ENCODE measurements at regions not wholly inside any gene's neighbourhood (a gene's known extent, or its start where the extent isn't known, plus 50 kb on each side); places are given as distances from the start of the nearest gene placed in this dataset.
A peak's percentile ranks its signal among the peaks of the same experiment; 100 is the strongest.
"Not testable (repeated sequence)": the region's sequence is repeated elsewhere in the genome, so short reads cannot be mapped to it uniquely, and the experiment has no call there.

- no peak for DNase-seq (ENCODE audit: low read depth in 2 of 2)
These were observed 196.3 kb downstream of the DCDC2C start for GRCh38 chr2:3899536-3900155.

DNA sequence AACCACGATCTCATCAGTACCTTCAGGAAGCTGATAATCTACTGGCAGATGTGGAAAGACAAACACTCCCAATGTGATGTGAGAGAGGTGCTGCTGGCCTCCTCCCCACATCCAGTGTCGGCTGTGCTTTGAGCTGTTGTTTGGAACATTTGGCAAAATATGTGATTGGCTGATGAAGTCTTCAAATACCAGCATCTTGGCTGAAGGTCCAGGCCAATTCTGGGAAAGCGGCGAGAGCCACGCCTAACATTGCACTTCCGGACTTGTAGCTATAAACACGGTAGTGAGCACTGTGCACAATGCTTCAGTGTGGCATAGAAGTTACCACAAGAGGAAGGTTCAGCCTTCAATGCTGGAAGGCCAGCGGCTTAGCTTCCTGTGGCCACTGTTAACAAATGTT lies 198.8 kb downstream of the DCDC2C start:
- DNase-seq (ENCODE audit: low read depth in 2 of 2) = peak in 1 of 2 donors; percentile 4

DNA sequence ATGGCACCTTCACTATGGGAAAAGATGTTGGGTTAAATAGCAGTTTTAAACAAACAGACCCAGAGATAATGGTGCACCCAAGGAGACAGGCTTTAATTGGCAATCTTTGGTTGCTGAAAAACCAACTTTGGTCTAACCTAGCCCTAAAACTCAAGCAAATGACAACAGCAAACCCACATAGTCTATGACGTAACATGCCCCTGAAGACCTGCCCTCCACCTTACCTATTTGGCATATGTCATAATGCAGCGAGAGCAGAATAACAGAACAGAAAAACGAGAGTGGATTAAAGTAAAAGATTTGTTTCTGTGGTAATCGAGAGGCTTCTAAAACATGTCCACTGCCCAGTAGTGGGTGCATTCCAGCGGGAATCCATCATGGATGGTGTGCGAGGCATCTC lies 200.7 kb downstream of the DCDC2C start:
- no peak for DNase-seq (ENCODE audit: low read depth in 2 of 2)

- DNase-seq (ENCODE audit: low read depth in 2 of 2) = not testable (repeated sequence)
These were observed 205.1 kb downstream of the DCDC2C start for GRCh38 chr2:3908498-3908897.

- no peak for DNase-seq (ENCODE audit: low read depth in 2 of 2)
These were observed 208.6 kb downstream of the DCDC2C start for GRCh38 chr2:3911882-3912455.

DNA sequence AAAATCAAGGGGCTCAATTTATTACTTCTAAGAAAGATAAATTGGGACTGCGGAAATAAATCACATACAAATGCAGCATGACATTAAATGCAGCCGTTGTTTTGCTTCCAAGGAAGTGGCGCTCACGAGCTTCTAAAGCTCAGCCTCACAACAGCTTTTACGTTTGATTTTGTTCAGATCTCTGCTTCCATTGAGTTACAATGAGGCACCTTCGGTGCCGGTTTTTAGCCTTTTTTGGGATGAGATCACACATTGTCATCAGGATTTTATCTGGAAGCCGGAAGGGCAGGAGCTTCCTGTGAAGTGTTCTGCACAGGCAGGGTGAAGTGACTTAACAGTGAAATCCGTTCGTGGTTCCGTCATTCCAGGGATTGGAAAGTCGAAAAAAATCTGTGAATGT lies 209.8 kb downstream of the DCDC2C start:
- DNase-seq (ENCODE audit: low read depth in 2 of 2) = peak in 1 of 2 donors; percentile 55

- peak in 1 of 2 donors; percentile 43 for DNase-seq (ENCODE audit: low read depth in 2 of 2)
These were observed 210.9 kb downstream of the DCDC2C start for GRCh38 chr2:3914241-3914640.

GRCh38 chr2:3927031-3927430 lies 223.7 kb downstream of the DCDC2C start:
- no peak for DNase-seq (ENCODE audit: low read depth in 2 of 2)

GRCh38 chr2:3929374-3929773 lies 226.0 kb downstream of the DCDC2C start:
- no peak for DNase-seq (ENCODE audit: low read depth in 2 of 2)

DNA sequence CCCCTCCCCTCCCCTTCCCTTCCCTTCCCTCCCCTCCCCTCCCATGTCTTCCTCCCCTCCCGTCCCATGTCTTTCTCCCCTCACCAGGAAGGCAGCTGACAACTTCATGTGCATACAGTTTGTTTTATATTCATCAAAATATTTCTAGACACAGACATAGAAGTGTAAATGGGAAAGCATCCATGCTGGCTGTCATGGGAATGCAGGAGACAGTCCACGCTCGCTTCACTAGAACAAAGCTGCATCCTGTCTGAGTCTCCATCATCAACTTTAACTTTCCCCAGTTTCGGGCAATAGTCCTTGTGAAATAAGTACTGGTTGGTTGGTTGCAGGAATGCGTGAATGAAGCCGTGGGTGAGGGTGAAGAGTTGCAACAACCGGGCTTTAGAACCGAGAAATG lies 226.9 kb downstream of the DCDC2C start:
- DNase-seq (ENCODE audit: low read depth in 2 of 2) = no peak

DNA sequence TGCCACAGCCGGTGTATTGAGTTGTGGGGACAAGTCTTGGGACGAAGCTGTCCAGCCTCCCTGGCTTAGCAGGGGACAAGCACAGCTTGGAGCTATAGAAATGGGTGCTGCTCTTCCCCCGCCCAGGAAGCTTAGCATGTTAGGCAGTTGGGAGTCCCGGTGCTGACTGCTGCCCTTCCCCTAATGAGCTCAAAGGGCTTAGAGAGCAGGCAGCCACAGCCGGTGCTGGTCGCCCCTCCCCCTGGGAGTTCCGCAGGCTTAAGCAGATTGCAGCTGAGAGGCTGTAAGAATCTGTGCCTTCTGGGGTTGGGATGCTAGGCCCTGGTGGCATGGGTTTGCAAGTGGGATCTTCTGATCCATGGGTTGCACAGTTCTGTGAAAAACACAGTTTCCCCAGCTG lies 237.3 kb downstream of the DCDC2C start:
- no peak for DNase-seq (ENCODE audit: low read depth in 2 of 2)

DNA sequence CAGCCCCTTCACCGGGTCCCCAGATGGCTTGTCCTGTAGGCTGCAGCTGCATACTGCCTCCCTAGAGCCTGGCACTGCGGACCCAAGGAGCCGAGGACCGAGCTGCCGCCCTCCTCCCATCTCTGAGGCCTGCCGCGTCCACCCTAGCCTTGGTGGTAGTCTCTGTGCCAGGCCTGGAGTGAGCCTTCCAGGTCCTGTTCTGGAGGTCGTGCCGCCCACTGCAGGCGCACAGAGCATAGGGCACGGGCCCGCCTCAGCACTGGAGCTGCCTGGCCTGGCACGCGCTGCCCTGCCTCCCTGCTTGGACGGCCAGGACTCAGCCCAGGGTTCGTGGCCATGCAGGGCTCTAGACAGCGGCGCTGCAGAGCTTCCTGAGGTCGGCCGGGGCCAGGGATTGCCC lies 239.5 kb downstream of the DCDC2C start:
- DNase-seq (ENCODE audit: low read depth in 2 of 2) = no peak

- no peak for DNase-seq (ENCODE audit: low read depth in 2 of 2)
These were observed 240.7 kb downstream of the DCDC2C start for GRCh38 chr2:3944071-3944470.

- DNase-seq (ENCODE audit: low read depth in 2 of 2) = no peak
These were observed 241.5 kb downstream of the DCDC2C start for GRCh38 chr2:3944841-3945240.

- DNase-seq (ENCODE audit: low read depth in 2 of 2) = no peak
These were observed 244.8 kb downstream of the DCDC2C start for GRCh38 chr2:3948191-3948590.

DNA sequence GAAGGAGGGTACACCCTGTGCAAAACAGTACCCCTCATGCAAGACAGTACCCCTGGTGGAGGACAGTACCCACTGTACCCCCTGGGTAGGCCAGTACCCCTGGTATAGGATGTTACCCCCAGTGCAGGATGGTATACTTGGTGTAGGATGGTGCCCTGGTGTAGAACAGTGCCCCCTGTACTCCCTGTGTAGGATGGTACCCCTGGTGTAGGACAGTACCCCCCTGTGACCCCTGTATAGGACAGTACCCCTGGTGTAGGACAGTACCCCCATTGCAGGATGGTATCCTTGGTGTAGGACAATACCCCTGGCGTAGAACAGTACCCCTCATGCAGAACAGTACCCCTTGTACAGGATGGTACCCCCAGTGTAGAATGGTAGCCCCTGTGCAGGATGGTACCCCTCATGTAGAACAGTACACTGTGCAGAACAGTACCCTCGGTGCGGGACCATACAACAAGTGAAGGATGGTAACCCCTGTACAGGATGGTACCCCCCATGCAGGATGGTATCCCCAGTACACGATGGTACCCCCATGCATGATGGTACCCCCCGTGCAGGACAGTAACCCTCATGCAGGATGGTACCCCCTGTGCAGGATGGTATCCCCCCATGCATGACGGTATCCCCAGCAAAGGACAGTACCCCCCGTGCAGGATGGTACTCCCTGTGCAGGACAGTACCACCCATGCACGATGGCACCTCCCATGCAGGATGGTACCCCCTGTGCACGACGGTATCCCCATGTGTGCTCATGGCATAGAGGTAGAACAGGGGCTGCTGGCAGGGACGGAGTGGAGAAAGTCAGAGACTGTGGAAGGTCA lies 248.0 kb downstream of the DCDC2C start:
- DNase-seq (ENCODE audit: low read depth in 2 of 2) = no peak

GRCh38 chr2:3952866-3953516 lies 249.6 kb downstream of the DCDC2C start:
- DNase-seq (ENCODE audit: low read depth in 2 of 2) = no peak

DNA sequence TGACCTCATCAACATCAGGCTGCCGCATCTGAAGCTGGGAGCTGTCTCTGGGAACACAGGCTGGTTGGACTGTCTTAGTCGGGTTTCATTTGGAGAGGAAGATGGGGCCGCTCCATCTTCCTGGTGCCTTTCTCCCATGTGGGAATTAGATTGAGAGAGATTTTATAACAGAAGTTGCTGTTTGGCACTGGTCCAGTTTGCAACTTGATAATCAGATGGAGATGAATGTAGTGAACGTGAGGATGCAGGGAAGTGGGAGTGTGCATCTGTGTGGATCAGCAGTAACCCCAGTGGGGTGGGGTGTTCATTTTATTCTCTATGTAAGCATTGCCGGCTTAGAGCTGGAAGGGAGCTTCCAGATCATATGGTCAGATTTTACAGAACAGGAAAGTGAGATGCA lies 250.9 kb downstream of the DCDC2C start:
- DNase-seq (ENCODE audit: low read depth in 2 of 2) = no peak

GRCh38 chr2:3956406-3956805 lies 253.0 kb downstream of the DCDC2C start:
- DNase-seq (ENCODE audit: low read depth in 2 of 2) = no peak

GRCh38 chr2:3956892-3957291 lies 253.5 kb downstream of the DCDC2C start:
- no peak for DNase-seq (ENCODE audit: low read depth in 2 of 2)

DNA sequence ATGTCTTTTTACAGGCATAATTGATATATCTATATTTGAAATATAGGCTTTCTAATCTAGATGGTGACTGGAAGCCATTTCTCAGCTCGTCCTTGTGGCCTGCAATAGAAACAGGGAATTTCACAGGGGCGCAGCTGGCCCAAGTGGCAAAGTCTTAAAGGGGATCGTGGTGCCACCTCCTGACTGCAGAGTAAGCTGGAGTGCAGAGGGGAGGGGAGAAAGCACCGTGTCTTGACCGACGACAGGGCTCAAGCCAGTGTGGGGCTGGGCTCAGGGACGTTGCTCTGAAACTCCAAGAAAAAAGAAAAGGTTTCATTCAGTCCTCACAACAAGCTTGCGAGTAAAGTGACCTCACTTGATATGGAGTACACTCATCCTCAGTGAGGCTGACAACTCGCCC lies 255.1 kb downstream of the DCDC2C start:
- no peak for DNase-seq (ENCODE audit: low read depth in 2 of 2)

DNA sequence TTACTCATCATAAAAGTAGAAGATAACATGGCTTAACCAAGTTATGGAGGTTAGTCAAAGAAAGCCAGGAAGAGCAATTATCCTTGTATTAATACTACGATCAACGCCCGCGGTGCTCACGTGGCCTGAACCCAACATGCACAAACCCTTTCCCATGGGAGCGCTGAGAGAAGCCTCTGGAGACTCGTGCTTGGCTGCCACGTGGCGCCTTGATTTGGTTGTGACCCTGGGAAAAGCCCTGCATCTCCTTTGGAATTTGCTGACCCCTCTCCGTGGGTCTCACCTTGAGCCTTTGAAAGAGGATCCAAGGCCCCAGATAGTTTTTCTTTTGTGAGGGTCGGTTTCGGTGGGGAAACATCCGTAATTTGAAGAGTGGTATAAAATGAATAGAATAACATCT lies 255.6 kb downstream of the DCDC2C start:
- DNase-seq (ENCODE audit: low read depth in 2 of 2) = no peak

Data from lung microvascular endothelial cell (primary cell).